ENCODE measurements at regions not wholly inside any gene's neighbourhood (a gene's known extent, or its start where the extent isn't known, plus 50 kb on each side); places are given as distances from the start of the nearest gene placed in this dataset.

- Histone ChIP-seq H3K27me3 (peaks cover 0 to 10% (median under 1%) of the 10 kb centered on the region in 3 donors), H3K4me1 (no peaks in the 10 kb centered on the region), H3K27ac (no peak overlapping the region), H3K9me3 (no peaks in the 10 kb centered on the region), H3K4me3 (no peak overlapping the region), H3K36me3 (no peaks in the 10 kb centered on the region)
- 76 to 88% (median 81%) methylated on average over 4 of the region's 4 CpGs for WGBS, 5 donors
- TF ChIP-seq CTCF (IDR thresholded peaks at IDR 0.05) (no peak), POLR2AphosphoS5 (IDR thresholded peaks at IDR 0.05) (no peak), POLR2A (IDR thresholded peaks at IDR 0.05) (no peak), EP300 (IDR thresholded peaks at IDR 0.05) (no peak)
- intact Hi-C loops (cut with DNase I; ENCODE audit: low total_unique reads), result no loop called here
- DNase-seq, result no peak
Measured at GRCh38 chr2:220081171-220081570, 453.7 kb downstream of the SLC4A3 start.

- WGBS, 5 donors, result 39 to 56% (median 50%) methylated on average over 3 of the region's 3 CpGs
- intact Hi-C loops (cut with DNase I; ENCODE audit: low total_unique reads), result no loop called here
- no peaks in the 10 kb centered on the region for H3K27me3 ChIP-seq
- no peaks in the 10 kb centered on the region for H3K4me1 ChIP-seq
- no peaks in the 10 kb centered on the region for H3K36me3 ChIP-seq
- TF ChIP-seq POLR2AphosphoS5 (IDR thresholded peaks at IDR 0.05) (no peak), CTCF (IDR thresholded peaks at IDR 0.05) (no peak), POLR2A (IDR thresholded peaks at IDR 0.05) (no peak), EP300 (IDR thresholded peaks at IDR 0.05) (no peak)
- no peak overlapping the region for H3K27ac ChIP-seq
- H3K4me3 ChIP-seq, result no peak overlapping the region
- H3K9me3 ChIP-seq, result no peaks in the 10 kb centered on the region
- DNase-seq, result no peak
Measured at GRCh38 chr2:220090050-220090449, 462.6 kb downstream of the SLC4A3 start.

- TF ChIP-seq CTCF (IDR thresholded peaks at IDR 0.05) (no peak), EP300 (IDR thresholded peaks at IDR 0.05) (no peak), POLR2AphosphoS5 (IDR thresholded peaks at IDR 0.05) (no peak), POLR2A (IDR thresholded peaks at IDR 0.05) (no peak)
- Histone ChIP-seq H3K4me3 (no peak overlapping the region), H3K27me3 (no peaks in the 10 kb centered on the region), H3K4me1 (no peaks in the 10 kb centered on the region), H3K27ac (no peak overlapping the region), H3K36me3 (no peaks in the 10 kb centered on the region), H3K9me3 (no peaks in the 10 kb centered on the region)
- no peak for DNase-seq
- intact Hi-C loops (cut with DNase I; ENCODE audit: low total_unique reads), result no loop called here
- WGBS, 5 donors, result 34 to 53% (median 51%) methylated on average over 2 of the region's 2 CpGs
Measured at GRCh38 chr2:220096406-220096805, 469.0 kb downstream of the SLC4A3 start.

- H3K27me3 ChIP-seq, result peaks cover 0 to 9% (median 0%) of the 10 kb centered on the region in 3 donors
- H3K4me3 ChIP-seq, result no peak overlapping the region
- intact Hi-C loops (cut with DNase I; ENCODE audit: low total_unique reads), result no loop called here
- no peaks in the 10 kb centered on the region for H3K36me3 ChIP-seq
- 39 to 60% (median 48%) methylated on average over 6 of the region's 6 CpGs for WGBS, 5 donors
- H3K9me3 ChIP-seq, result no peaks in the 10 kb centered on the region
- no peak for DNase-seq
- H3K4me1 ChIP-seq, result no peaks in the 10 kb centered on the region
- TF ChIP-seq POLR2AphosphoS5 (IDR thresholded peaks at IDR 0.05) (no peak), CTCF (IDR thresholded peaks at IDR 0.05) (no peak), POLR2A (IDR thresholded peaks at IDR 0.05) (no peak), EP300 (IDR thresholded peaks at IDR 0.05) (no peak)
- no peak overlapping the region for H3K27ac ChIP-seq
Measured at GRCh38 chr2:220101980-220102379, 474.6 kb downstream of the SLC4A3 start.
